Small intestine (tissue), 7 donors: ENCODE measurements at regions not wholly inside any gene's neighbourhood (a gene's known extent, or its start where the extent isn't known, plus 50 kb on each side); places are given as distances from the start of the nearest gene placed in this dataset.
A peak's percentile ranks its signal among the peaks of the same experiment; 100 is the strongest.

ENCODE experiments used
- DNase-seq, 2 donors: peaks; one replicate each; pipeline versions ENCODE4 v3.0.0 to v3.0.0-alpha.2; 2013
- FAIRE-seq: peaks from 2 replicates; lab custom pipeline; 2012; peaks lifted over from hg19 to GRCh38; lab: Jason Lieb, UNC
- H3K27ac ChIP-seq, 3 donors: one replicate each; pipeline ENCODE4 v1.5.1; 2013; ENCODE audit warnings: low read length in 2 of 3, mild to moderate bottlenecking in 2 of 3, control low read depth in 1 of 3, inconsistent platforms in 1 of 3, low read depth in 1 of 3, moderate library complexity in 1 of 3
- H3K27me3 ChIP-seq, 3 donors: one replicate each; pipeline ENCODE4 v1.6.1; 2013; ENCODE audit warnings: low read length in 3 of 3, inconsistent platforms in 1 of 3; ENCODE audit not compliant: control insufficient read depth in 3 of 3, insufficient read depth in 3 of 3
- H3K36me3 ChIP-seq, 3 donors: one replicate each; pipeline ENCODE4 v1.6.1; 2013; ENCODE audit warnings: low read length in 3 of 3, inconsistent platforms in 1 of 3, low read depth in 1 of 3, mild to moderate bottlenecking in 1 of 3, moderate library complexity in 1 of 3; ENCODE audit not compliant: control insufficient read depth in 3 of 3, insufficient read depth in 2 of 3
- H3K4me1 ChIP-seq, 3 donors: one replicate each; pipeline ENCODE4 v1.6.1; 2013; ENCODE audit warnings: low read length in 2 of 3, inconsistent platforms in 1 of 3, low read depth in 1 of 3, mild to moderate bottlenecking in 1 of 3, moderate library complexity in 1 of 3; ENCODE audit not compliant: control insufficient read depth in 3 of 3, insufficient read depth in 2 of 3
- H3K4me3 ChIP-seq, 3 donors: one replicate each; pipeline ENCODE4 v1.5.1; 2013; ENCODE audit warnings: low read length in 3 of 3, control low read depth in 1 of 3, inconsistent platforms in 1 of 3, low read depth in 1 of 3, mild to moderate bottlenecking in 1 of 3, moderate library complexity in 1 of 3
- H3K9me3 ChIP-seq, 2 donors: one replicate each; pipeline ENCODE4 v1.6.1; 2013; ENCODE audit warnings: low read depth in 1 of 2, low read length in 1 of 2; ENCODE audit not compliant: control insufficient read depth in 2 of 2, insufficient read depth in 1 of 2
- WGBS, 3 donors: extraction: QIAGEN DNeasy Blood & Tissue Kit; methylation state at CpG; one replicate each; pipeline ENCODE4 v1.1.7; 2013; 5-methylcytosine and 5-hydroxymethylcytosine counted together
- donor health status: healthy with polysubstance abuse.
- donor health status: control.
- donor health status: control.
- donor health status: Bipolar disorder and iron deficiency.
- donor health status: healthy.

DNA sequence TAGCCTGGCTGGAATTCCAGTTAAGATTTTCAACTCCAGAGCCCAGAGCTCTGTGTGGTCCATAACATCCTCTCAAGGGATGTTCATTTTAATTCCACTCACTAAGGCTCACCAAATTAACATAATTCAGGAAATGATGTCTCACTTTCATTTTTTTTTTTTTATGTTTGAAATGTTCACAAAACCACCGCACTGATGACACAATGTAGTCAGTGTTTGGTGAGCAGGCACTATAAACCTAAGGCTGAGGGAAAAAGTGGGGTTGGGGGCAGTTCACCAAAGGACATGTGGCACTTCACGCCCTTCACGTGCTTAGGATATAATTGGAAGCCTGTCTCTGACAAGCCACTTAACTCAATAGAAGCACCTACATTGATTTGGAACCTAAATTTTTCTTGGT lies 177.3 kb upstream of the CAMK1G start:
- Histone ChIP-seq H3K9me3 (no peaks in the 10 kb centered on the region), H3K4me3 (no peak overlapping the region), H3K36me3 (no peaks in the 10 kb centered on the region), H3K27ac (no peak overlapping the region), H3K27me3 (peaks cover 0 to 5% (median 0%) of the 10 kb centered on the region in 3 donors), H3K4me1 (no peaks in the 10 kb centered on the region)
- DNase-seq (no peak), FAIRE-seq (no peak)
- 56 to 65% (median 63%) methylated on average over 3 of the region's 3 CpGs for WGBS, 3 donors

- Histone ChIP-seq H3K9me3 (no peaks in the 10 kb centered on the region), H3K36me3 (no peaks in the 10 kb centered on the region), H3K27me3 (peaks cover 0 to 5% (median 0%) of the 10 kb centered on the region in 3 donors), H3K4me1 (no peaks in the 10 kb centered on the region), H3K4me3 (no peak overlapping the region), H3K27ac (no peak overlapping the region)
- DNase-seq, result no peak
- no peak for FAIRE-seq
- 77 to 88% (median 79%) methylated on average over 2 of the region's 2 CpGs for WGBS, 3 donors
Measured at GRCh38 chr1:209406595-209406994, 176.9 kb upstream of the CAMK1G start.

DNA sequence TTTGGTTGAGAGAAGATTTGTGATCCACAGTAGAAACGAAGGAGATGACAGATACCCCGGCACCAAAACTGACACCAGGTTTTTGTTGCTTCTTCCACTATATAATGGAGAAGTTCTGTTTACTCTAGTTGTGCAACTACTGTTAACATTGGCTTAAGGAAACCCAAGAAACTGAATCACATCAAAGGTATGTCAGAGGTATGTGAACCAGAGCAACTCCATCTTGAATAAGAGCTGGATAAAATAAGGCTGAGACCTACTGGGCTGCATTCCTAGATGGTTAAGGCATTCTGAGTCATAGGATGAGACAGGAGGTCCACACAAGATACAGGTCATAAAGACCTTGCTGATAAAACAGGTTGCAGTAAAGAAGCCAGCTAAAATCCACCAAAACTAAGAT lies 173.7 kb upstream of the CAMK1G start:
- WGBS, 3 donors, result 80 to 91% (median 83%) methylated on average over 2 of the region's 2 CpGs
- Histone ChIP-seq H3K27ac (no peak overlapping the region), H3K36me3 (no peaks in the 10 kb centered on the region), H3K9me3 (no peaks in the 10 kb centered on the region), H3K4me3 (no peak overlapping the region), H3K4me1 (no peaks in the 10 kb centered on the region), H3K27me3 (peaks cover 0 to under 1% (median 0%) of the 10 kb centered on the region in 3 donors)
- DNase-seq (no peak), FAIRE-seq (no peak)

DNA sequence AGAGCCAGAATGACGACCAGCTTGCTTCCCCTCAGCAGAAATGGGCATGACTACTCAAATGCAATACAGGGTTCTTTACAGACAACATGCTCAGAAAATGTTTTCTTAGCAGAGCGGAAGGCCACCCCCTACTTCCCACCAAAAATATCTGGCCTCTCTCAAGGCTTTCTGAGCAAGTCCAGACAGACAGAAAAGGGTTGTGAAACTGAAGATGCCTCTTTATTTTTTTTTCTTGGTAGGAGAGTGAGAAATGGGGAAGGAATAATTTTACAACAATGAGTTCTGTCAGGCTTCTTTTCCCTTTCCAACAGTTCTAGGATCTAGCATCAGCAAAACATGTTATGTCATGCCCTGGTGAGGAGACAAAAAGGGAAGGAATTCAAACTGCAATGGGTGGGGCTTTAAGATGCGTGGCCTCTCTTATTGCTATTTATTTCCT lies 172.0 kb upstream of the CAMK1G start:
- DNase-seq, result no peak
- FAIRE-seq, result no peak
- no peaks in the 10 kb centered on the region for H3K9me3 ChIP-seq
- H3K27ac ChIP-seq, result no peak overlapping the region
- WGBS, 3 donors, result 36 to 49% (median 40%) methylated on average over 3 of the region's 3 CpGs
- no peaks in the 10 kb centered on the region for H3K27me3 ChIP-seq
- no peak overlapping the region for H3K4me3 ChIP-seq
- H3K4me1 ChIP-seq, result peaks cover 0 to 6% (median 0%) of the 10 kb centered on the region in 3 donors
- H3K36me3 ChIP-seq, result no peaks in the 10 kb centered on the region

DNA sequence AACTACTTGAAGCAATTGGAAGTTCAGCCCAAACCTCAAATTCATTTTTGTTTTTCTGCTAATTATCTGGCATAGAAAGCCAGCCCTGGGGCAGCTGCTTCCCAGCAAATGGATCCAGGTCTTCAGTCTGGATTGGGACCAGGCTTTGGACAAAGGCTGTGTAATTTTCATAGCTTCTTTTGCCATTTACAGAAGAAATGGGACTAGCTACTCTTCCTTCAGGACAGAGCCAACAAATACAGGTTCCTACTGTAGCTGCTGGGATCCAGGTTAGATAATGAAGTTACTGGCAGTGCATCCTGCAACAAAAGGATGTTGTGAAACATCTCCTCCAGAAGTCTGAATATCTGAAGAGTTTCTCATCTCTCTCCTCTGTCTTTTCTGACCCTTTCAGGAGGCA lies 171.5 kb upstream of the CAMK1G start:
- H3K27ac ChIP-seq, result no peak overlapping the region
- no peak overlapping the region for H3K4me3 ChIP-seq
- no peaks in the 10 kb centered on the region for H3K27me3 ChIP-seq
- H3K36me3 ChIP-seq, result no peaks in the 10 kb centered on the region
- DNase-seq, result no peak
- H3K4me1 ChIP-seq, result peaks cover 0 to 7% (median 0%) of the 10 kb centered on the region in 3 donors
- no peak for FAIRE-seq
- H3K9me3 ChIP-seq, result no peaks in the 10 kb centered on the region

GRCh38 chr1:209412566-209412965 lies 170.9 kb upstream of the CAMK1G start:
- H3K4me3 ChIP-seq, result no peak overlapping the region
- 30 to 65% (median 31%) methylated on average over 1 of the region's 1 CpG for WGBS, 3 donors
- DNase-seq, result no peak
- H3K27ac ChIP-seq, result no peak overlapping the region
- H3K27me3 ChIP-seq, result no peaks in the 10 kb centered on the region
- H3K9me3 ChIP-seq, result no peaks in the 10 kb centered on the region
- no peaks in the 10 kb centered on the region for H3K36me3 ChIP-seq
- H3K4me1 ChIP-seq, result peaks cover 0 to 7% (median 0%) of the 10 kb centered on the region in 3 donors
- FAIRE-seq, result no peak

DNA sequence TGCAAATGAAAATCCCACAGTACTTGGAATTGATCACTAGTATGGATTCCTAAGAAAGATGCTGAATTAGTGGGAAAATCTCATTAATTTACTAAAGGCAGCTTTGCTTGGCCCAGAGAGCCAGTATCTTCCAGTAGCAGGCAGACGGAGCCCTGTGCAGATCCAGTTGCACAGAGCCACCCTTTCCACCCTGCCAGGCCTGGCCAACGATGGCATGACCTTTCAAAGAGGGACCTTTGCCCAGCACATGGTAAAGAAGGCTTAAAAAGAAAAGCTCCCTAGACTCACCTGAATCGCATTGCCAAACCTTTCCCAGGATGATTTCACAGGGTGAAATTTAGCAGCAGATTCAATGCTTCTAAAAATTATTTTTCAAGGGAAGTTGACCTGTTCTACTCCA lies 170.5 kb upstream of the CAMK1G start:
- WGBS, 3 donors, result 35 to 74% (median 55%) methylated on average over 3 of the region's 3 CpGs

DNA sequence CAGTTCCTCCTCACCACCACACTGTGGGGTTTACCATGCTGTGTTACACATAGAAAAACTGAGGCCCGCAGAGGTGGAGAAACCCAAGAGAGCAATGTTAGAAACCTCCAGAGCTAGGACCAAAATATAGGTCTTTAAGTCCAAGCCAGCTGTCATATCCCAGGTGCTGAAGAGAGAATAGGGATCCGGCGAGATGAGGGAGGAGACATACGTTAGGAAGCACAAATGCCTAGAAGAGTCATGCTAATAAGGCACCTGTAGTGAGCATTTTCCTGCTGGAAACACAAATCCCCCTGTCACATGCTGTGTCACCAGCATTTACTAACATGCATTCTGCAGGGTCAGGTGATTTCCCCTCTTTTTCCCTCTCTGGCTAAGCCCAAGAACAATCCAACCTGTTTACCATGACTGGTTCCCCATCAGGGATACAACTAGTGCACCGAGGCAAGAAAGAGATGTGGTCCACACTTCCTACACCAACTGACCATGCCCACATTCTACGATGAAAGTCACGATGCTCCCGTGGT lies 168.6 kb upstream of the CAMK1G start:
- 87 to 91% (median 91%) methylated on average over 8 of the region's 8 CpGs for WGBS, 3 donors
- Histone ChIP-seq H3K9me3 (no peaks in the 10 kb centered on the region), H3K36me3 (no peaks in the 10 kb centered on the region), H3K4me3 (no peak overlapping the region), H3K4me1 (peaks cover 0 to 7% (median 0%) of the 10 kb centered on the region in 3 donors), H3K27me3 (no peaks in the 10 kb centered on the region), H3K27ac (no peak overlapping the region)
- DNase-seq (no peak), FAIRE-seq (no peak)

More for the DNA sequence above, 170.5 kb upstream of the CAMK1G start:
- H3K4me3 ChIP-seq, result no peak overlapping the region
- DNase-seq (no peak), FAIRE-seq (no peak)
- no peak overlapping the region for H3K27ac ChIP-seq
- H3K4me1 ChIP-seq, result peaks cover 0 to 7% (median 0%) of the 10 kb centered on the region in 3 donors
- no peaks in the 10 kb centered on the region for H3K9me3 ChIP-seq
- no peaks in the 10 kb centered on the region for H3K27me3 ChIP-seq
- H3K36me3 ChIP-seq, result no peaks in the 10 kb centered on the region

DNA sequence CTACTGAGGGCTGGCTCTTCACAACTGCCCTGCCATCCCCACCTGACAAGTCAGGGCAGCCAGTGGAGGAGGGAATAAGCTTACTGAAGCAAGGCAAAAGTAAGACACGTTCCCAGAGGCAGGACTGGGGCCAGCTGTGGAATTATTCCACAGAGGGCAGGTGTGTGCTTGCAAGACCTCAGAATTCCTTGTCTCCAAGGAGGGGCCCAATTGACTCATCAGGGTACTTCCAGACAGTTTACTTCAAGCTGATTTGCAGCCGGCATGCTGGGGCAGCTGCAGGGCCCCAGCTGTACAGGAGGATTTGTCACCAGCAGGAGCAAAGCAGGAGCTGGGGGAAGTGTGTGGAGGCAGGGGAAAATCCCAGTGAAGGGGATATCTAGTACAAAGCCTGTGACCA lies 167.5 kb upstream of the CAMK1G start:
- WGBS, 3 donors, result 12 to 43% (median 16%) methylated on average over 2 of the region's 2 CpGs
- peak in 1 of 2 donors; percentile 44 for DNase-seq
- Histone ChIP-seq H3K4me1 (peaks cover 0 to 7% (median 0%) of the 10 kb centered on the region in 3 donors), H3K27ac (no peak overlapping the region), H3K36me3 (no peaks in the 10 kb centered on the region), H3K9me3 (no peaks in the 10 kb centered on the region), H3K27me3 (no peaks in the 10 kb centered on the region), H3K4me3 (no peak overlapping the region)
- no peak for FAIRE-seq
